ENCODE measurements at regions not wholly inside any gene's neighbourhood (a gene's known extent, or its start where the extent isn't known, plus 50 kb on each side); places are given as distances from the start of the nearest gene placed in this dataset.
"Not testable (repeated sequence)": the region's sequence is repeated elsewhere in the genome, so short reads cannot be mapped to it uniquely, and the experiment has no call there.

DNA sequence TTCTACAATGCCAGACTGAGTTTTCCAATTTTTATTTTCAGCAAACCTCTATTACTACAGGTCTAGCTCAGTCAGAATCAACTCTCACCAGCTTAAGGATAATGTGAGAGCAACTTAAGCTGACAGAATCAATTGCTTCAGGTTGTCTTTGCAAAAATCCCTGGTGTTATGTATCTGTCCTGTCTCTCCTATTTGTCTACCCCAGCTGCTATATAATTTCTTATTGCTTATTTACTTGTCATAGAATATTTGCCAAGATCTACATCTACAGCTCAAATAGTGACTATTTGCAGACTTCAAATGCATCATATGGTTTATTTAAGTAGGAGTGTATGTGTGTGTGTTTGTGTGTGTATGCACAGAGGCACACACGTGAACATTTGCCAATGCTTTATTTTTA, 54.1 kb downstream of the FOXG1 start:
- DNase-seq, result no peak

DNA sequence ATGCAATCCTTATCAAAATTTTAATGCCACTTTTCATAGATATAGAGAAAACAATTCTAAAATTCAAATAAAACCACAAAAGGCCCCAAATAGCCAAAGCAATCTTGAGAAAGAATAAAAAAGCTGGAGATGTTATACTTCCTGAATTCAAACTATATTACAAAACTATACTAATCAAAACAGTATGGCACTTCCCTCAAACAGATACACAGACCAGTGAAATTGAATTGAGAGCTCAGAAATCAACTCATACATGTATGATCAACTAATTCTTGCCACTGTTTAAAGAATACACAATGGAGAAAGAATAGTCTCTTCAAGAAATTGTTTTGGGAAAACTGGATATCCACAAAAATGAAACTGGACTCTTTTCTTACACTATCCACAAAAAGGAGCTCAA, 55.4 kb downstream of the FOXG1 start:
- no peak for DNase-seq

DNA sequence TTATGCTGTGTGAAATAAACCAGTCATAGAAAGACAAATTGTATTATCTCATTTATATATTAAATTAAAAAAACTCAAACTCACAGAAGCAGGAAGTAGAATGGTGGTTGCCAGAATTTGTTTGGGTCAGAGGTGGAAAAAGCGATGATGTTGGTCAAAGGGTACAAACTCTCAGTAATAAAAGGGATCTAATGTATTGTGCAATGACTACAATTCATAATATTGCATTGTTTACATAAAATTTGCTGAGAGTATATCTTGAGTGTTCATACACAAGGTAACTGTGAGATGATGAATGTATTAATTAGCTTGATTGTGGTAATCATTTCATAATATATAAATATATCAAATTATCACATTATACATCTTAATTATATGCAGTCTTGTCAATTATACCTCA, 56.7 kb downstream of the FOXG1 start:
- no peak for DNase-seq

DNA sequence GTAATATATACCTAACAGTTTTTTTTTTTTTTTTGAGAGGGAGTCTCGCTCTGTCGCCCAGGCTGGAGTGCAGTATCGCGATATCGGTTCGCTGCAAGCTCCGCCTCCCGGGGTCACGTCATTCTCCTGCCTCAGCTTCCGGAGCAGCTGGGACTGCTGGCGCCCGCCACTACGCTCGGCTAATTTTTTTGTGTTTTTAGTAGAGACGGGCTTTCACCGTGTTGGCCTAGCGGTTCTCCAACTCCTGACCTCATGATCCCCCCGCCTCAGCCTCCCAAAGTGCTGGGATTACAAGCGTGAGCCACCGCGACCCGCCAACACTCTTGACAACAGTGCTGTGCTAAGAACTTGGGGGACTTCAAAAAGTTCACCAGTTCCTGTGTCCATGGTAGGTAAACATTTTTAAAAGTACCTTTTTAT, 63.5 kb downstream of the FOXG1 start:
- DNase-seq, result no peak

DNA sequence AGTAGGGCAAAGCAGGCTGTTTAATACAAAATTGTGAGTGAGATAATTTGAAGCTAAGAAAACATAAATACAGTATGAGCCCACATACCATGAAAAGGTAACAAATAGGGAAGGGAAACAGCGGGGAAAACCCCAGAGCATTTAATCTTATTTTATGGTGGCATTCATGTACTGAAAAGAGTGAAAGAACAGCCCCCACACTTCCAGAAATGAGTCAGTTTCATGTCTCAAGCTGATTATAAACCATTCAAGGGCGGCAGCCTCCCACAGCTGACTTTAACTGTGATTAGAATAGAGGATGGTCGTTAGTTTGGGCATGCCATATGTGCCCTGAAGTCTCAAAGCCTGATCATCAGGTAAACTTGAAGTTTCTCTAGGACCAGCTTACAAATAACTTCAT, 64.5 kb downstream of the FOXG1 start:
- no peak for DNase-seq

DNA sequence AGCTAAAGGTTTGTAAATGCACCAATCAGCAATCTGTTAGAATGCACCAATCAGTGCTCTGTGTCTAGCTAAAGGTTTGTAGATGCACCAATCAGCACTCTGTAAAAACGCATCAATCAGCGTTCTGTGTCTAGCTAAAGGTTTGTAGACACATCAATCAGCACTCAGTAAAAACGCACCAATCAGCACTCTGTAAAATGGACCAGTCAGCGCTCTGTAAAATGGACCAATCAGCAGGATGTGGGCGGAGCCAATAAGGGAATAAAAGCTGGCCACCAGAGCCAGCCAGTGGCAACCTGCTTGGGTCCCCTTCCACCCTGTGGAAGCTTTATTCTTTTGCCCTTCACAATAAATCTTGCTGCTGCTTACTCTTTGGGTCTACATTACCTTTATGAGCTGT, 76.0 kb downstream of the FOXG1 start:
- not testable (repeated sequence) for DNase-seq

DNA sequence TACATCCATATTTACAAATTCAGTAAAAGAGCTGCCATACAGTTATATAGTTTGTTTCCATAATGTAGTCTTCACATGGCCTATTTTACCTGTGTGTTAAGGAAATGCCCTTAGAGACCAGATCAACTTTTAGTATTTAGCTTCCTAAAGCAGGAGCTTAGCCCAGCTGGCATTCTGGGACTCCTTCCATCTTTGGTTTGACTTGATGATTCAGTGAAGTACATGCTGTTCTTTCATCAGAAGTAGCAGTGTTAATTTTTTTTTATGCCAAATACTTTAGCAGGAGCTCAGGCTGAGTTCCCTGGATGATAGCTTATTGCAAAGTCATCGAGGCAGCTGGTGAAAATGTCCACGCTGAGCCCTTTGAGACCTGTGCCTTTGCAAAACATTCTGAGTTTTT, 101.0 kb downstream of the FOXG1 start:
- DNase-seq, result no peak

DNA sequence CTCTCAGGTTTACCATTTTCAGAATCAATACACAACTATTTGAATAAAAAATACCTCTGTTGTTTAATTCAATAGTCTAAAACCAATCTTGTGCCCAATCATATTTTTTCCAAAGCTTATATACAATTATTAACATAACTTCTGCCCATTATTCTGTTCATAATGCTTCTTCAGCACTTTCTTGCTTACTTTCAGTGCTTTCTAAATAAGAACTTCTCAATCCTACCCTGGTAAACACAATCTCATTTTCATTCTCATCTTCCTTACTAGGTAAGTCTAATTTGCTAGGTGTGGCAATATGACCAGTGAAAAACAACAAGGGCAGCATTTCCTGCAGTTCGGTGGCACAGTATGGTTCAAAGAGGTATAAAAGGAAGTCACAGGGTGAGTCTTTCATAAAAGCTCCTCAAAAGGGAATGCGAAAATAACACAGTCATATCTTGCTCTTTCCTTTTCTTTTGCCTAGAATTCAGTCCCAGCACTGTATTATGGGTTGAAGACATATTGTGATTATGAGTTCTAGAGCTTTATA, 103.5 kb downstream of the FOXG1 start:
- no peak for DNase-seq

DNA sequence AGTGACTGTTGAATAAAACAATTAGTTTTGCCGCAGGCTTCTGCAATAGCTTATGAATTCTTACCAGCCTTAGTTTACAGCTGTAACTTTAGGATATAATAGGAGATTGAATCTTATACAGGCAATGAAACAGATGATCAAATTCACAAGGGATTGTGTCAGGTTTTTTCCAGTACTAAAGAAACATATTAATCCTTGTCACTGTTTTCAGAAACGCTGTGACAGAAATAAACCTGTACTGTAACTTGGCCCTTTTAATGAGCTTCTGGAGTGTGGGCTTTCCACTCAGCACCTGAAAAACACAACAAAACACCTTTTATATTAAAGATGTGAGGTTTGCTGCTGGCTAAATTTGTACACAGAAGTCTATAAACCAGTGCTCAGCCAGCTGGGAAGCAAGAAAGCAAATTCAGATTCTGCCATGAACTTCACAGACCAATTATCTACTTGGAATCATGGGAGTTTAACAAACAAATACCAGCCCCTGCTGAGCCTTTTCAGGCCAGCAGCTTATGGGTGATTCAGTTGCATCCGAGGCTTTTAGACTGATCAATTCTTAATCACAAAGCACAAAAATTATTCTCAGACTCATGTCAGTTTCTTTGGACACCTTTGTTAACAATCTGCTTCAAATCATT, 109.5 kb downstream of the FOXG1 start:
- no peak for DNase-seq

DNA sequence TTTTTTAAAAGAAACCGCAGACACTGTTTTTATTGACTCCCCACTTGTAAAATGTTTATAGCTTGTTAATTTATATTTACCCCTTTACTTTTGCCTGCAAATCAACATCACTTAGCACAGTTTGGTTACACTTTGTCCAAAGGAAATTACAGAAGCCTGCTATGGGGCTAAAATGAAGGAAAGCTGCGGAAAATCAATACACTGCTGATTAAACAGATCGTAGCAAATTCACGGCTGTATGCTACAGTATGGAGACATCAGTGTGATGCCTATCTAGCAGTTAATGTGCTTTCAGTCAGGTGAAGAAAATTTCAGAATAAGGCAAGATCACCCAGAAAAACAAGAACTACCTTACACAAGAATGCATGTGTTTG, 110.0 kb downstream of the FOXG1 start:
- no peak for DNase-seq

DNA sequence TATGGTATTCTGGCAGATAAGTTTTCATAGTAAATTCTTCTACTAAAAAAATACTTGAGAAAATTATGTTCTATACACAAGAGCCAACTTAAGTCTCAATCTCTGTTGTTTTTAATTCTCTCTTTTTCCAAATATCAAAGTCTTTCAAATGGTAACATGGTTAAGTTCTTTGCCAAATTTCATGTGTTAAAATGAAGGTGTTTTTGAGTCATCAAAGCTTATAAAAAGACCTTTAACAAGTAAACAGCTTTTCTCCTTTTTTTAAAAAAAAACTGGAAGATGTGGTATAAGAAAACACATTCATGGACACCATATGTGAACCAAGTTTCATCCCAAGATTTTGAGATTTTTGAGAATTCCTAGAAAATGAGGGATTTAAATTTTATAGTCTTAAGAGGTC, 111.3 kb downstream of the FOXG1 start:
- no peak for DNase-seq

DNA sequence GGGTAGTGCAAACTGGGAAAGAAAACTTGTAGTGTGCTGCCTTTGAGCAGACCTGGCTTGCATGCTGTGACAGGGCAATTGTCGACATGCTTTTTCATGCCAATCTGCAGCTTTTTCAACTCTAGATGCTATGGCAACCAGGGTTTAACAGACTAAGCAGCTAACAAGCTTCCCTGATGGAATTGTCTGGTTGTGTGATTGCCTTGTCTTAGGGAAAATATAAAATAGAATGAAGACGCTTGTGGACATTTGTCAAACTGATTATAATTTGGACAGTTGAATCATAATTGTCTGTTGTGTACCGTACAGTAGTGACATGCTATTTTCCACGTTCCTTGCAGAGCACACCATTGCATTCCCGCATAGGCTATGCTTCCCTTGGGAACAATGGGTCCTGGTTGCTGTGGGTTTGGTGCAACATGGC, 113.0 kb downstream of the FOXG1 start:
- DNase-seq, result no peak

DNA sequence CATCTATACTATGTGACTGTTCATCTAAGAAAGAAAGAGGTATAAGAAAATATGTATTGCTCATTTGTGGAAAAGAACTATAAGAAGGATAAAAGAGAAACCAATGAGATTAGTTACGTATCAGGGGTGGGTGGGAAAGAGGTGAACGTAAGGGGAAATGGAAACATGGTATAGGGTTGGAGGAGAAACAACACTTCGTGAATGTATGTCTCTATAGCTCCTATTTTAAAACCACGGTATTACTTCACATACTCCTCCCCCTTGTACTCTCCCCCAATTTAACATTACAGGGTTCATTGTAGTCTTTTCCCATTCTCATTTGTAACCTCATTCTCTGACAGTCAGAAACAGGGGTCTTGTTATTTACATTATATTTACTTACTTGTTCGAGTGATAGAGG, 120.4 kb downstream of the FOXG1 start:
- no peak for DNase-seq

DNA sequence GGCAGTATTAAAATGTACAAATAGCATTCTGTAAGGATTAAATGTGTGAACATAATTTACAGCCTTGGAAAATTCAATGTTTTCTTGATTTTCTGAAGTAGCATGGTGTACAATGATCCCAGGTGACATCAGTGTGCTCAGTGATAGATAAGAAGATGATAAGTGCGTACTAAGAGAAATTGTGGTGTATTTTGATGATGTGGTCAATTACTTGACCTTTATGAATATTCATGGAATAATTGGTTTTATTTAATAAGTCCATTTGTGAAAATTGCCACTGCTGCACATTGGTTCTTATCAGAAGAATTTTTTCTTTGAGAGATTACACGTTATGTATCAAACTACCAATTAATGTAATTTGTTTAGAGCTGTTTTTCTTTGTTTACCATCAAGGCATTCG, 128.8 kb downstream of the FOXG1 start:
- no peak for DNase-seq

DNA sequence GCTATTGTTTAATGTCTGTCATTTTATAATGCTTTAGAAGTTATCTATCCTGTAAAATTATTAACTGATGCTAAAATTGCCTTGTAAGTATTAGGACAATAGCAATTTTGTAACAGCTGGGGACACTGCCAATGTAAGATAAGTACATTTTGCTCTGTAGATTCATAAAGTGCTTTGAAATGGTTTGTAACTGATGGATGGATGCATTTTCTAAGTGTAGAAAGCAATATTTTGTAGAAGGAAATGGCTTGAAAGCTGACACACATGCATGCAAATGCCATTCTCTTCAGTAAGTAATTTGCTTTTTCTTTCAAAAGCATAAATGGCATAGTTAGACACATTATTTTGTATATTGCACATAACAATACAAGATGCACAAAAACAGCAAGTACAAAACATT, 129.8 kb downstream of the FOXG1 start:
- no peak for DNase-seq

DNA sequence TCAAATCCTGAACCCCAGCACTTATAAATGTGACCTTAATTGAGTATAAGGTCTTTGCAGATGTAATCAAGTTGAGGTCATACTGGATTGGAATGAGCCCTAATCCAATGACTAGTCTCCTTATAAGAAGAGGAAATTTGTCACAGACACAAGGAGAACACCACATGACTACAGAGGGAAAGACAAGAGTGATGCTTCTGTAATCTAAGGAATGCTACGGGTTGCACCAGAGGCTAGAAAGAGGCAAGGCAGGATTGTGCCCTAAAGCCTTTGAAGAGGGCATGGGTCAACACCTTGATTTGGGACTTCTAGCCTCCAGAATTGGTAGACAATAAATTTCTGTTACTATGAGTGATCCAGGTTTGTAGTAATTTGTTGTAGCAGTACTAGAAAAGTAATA, 135.0 kb downstream of the FOXG1 start:
- no peak for DNase-seq

DNA sequence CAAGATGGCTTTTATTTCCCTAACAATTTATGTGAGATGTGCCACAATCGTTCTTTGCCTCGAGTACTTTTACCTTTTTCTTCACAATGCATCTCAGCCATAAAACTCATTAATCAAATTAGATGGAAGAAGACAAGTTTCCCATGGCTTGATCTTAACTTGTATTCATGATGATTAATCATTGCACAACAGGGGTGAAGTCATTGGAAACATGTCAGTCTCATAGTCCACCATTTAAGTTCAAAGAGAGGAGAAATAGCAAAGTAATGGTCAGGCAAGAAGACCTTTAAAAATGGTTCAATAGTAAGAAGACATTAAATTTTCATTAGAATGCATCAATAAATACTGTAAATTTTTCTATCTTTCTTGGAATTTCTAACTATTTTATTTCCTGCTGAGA, 136.3 kb downstream of the FOXG1 start:
- no peak for DNase-seq

DNA sequence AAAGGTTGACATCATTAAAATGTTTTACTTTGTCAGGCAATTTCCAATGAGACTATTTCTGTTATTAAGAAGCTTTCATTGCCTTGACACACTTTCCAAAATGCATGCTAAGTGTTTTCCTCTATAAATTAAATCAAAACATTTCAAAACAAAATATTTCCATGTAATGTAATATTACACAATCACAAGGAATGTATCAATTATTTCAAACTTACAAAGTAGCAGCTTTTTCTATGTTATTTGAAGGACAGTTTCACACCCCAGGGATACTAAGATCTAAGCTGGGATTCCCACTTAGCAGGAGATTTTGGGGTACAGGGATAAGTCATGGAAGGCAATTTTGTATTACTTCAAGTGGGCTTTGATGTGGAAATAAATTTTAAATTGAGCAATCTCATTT, 144.9 kb downstream of the FOXG1 start:
- DNase-seq, result no peak

DNA sequence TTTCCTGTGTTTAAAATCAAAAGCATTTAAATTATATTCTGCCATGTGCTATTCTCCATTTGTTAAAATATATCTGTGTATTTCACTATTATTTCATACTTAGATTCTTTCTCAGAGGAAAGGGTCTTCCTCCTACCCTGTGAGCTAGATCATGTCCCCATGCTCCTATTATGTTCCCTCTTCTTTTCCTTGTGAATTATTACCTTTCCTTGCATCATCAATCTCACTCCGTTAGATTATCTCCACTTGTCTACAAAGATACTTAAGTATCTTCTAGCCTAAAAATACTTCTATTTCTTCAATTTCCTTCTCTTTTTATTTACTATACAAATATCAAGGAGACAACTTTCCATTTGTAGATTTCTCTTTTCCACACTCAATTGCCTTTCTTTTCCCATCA, 146.5 kb downstream of the FOXG1 start:
- no peak for DNase-seq

DNA sequence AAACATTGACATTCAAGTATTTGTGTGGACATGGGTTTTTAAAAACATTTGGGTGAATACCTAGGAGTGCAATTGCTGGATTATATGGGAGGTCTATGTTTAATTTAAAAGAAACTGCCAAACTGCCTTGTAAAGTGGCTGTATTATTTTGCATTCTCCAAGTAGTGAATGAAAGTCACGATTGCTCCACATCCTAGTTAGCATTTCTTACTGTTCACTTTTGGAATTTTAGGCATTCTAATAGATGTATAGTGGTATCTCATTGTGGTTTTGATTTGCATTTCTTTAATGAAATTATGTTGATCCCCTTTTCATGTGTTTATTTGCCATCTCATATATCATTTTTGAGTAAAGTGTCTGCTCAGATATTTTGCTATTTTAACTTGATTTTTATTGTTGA, 159.5 kb downstream of the FOXG1 start:
- DNase-seq, result no peak

DNA sequence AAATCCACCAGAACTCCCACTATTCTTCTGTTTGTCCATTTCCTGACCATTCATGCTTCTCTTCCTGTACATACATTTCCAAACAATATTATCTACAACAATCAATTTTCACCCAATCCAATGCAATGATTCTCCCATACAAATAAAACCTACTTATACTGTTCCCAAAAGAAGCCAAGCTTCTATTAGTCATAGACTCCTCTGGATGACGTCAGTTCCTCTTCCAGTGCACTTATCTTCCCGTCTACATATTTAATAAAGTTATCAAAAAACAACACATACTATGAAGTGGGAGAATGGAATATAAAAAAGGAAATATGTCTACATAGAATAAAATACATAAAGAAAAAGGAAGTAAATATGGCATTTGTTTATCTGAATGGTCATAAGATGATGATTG, 165.4 kb downstream of the FOXG1 start:
- DNase-seq, result no peak

DNA sequence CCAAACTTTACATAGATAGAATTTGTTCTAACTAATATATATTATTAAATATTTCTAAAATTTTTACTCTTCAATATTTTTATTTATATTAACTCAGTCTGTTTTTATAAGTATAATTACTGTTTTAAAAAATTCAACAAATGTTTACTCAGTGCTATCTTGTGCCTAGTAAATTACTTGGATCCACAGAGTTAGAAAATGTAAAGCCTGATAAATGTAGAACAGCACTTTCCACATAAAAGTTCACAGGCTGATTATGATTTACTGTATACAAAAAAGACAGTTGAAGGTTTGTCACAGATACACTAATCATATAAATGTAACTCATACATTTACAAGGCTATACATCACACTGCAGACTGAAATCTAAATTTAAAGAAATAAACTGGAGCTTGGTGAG, 170.0 kb downstream of the FOXG1 start:
- DNase-seq, result no peak

DNA sequence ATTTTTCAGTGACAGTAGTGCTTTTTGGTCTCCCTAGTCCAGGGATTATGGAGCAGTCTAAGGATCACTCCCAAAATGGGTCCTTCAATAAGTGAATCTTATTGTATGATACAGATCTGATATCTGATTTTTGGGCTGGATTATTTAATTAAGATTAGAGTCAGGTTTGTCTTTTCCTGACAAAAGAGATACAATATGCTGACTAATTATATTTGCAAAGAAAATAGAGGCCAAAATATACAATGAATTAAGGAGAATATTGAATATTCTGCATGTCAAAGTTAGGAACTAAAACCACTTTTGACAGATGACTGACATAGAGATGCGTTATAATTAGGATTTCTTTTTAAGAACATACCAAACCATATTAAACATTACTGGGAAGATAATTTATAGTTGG, 175.2 kb downstream of the FOXG1 start:
- no peak for DNase-seq

DNA sequence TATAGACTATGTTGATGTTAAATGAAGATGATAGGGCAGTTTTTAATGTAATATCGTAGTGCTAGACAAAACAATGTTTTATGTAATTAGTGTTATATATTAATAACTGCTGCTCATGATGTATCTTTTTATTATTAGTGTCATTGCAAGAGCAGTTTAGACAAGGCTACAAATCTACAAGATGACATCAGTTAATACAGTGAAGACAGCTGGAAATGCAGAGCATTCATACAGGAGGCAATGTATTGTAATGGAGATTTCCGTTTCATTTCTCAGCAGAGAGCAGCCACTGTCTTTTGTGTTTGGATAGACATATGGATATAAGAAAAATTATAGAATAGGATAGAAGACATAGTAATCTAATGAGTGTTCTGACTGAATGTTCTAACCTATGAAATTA, 178.0 kb downstream of the FOXG1 start:
- no peak for DNase-seq

DNA sequence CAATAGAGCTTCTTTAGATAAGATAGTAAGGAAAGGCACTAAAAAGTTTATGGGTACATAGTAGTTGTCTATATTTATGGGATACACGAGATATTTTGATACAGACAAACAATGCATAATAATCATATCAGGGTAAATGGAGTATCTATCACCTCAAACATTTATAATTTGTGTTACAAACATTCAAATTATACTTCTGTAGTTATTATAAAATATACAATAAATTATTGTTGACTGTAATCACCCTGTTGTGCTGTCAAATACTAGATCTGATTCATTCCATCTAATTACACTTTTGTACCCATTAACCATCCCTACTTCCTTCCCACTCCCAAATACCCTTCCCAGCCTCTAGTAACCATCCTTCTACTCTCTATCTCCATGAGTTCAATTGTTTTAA, 179.7 kb downstream of the FOXG1 start:
- no peak for DNase-seq

DNA sequence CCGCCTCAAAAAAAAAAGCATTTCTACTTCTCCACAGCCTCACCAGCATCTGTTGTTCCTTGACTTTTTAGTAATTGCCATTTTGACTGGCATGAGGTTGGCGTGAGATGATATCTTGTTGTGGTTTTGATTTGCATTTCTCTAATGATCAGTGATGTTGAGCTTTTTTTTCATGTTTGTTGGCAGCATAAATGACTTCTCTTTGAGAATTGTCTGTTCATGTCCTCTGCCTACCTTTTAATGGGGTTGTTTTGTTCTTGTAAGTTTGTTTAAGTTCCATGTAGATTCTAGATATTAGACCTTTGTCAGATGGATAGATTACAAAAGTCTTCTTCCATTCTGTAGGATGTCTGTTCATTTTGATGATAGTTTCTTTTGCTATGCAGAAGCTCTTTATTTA, 182.9 kb downstream of the FOXG1 start:
- DNase-seq, result no peak

Data from stimulated activated CD4-positive, alpha-beta T cell treated with anti-CD3 and anti-CD28 coated beads, Interleukin-15, amount 100 ng/mL, for 24 hours (primary cell).